CD4-positive, alpha-beta T cell treated with Interleukin-4 for 1 hour (primary cell): ENCODE measurements at regions not wholly inside any gene's neighbourhood (a gene's known extent, or its start where the extent isn't known, plus 50 kb on each side); places are given as distances from the start of the nearest gene placed in this dataset.
"Not testable (repeated sequence)": the region's sequence is repeated elsewhere in the genome, so short reads cannot be mapped to it uniquely, and the experiment has no call there.

ENCODE experiments used
- DNase-seq, 2 donors: peaks; one replicate each; pipeline ENCODE4 v3.0.0-alpha.2; 2020 to 2022

DNA sequence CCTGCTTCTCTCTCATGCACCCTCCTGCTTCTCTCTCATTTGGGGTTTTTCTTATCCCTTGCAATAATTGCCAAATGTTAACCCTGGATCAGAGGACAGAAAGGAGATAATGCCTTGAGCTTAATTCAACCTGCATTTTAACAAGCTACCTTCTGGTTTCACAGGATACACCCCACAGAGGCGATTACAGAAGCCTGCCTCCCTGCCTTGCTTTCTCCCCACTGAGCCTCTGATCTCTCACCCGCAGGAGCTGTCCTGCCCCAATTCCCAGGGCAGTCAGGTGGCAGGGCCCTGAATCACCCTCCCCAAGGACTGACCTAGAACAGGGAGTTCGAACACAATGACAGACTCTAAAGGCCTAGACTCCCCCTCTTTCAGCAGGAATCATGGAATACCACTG, 959.5 kb downstream of the GRID1 start:
- no peak for DNase-seq

DNA sequence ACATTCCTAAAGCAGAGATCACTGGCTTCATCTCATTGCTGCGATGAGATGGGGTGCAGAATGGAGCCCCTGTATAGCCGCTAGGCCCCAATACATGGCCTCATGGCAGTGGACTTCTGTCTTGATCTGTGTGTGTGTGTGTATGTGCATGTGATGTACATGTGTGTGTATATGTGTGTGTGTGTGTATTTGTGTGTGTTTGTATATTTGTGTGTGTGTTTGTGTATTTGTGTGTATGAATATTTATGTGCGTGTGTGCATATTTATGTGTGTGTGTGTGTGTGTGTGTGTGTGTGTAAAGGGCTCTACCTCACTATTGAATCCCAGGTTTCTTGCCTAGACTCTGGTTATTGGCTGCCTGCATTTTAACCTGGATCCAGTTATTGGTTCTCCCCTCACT, 958.2 kb downstream of the GRID1 start:
- DNase-seq = no peak

DNA sequence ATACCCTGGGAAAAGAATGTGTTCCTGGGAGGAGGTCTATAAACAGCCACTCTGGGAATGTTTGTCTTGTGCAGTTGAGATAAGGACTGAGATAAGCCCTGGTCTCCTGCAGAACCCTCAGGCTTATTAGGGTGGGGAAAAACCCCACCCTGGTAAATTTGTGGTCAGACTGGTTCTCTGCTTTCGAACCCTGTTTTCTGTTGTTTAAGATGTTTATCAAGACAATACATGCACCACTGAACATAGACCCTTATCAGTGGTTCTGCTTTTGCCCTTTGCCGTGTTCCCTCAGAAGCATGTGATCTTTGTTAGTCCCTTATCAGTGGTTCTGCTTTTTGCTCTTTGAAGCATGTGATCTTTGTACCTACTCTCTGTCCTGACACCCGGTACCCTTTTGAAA, 956.0 kb downstream of the GRID1 start:
- DNase-seq = not testable (repeated sequence)

DNA sequence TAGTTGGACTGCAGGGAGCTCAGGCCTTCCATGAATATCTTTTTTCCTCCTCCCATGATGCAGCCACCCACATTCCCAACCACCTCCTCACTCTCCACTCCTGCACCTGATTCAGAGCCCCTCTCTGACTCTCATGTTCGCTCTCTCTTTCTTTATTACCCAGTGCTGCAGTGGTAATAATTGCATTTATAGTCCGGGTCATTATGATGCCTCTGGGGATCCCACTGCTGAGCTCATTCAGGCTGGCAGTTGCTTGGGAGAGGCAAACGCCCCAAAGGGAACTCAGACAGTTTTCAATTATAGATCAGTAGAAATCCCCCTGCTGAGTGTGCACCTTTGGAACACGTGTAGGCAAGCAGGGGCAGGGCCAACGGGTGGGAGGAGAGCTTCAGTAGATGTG, 953.0 kb downstream of the GRID1 start:
- no peak for DNase-seq

DNA sequence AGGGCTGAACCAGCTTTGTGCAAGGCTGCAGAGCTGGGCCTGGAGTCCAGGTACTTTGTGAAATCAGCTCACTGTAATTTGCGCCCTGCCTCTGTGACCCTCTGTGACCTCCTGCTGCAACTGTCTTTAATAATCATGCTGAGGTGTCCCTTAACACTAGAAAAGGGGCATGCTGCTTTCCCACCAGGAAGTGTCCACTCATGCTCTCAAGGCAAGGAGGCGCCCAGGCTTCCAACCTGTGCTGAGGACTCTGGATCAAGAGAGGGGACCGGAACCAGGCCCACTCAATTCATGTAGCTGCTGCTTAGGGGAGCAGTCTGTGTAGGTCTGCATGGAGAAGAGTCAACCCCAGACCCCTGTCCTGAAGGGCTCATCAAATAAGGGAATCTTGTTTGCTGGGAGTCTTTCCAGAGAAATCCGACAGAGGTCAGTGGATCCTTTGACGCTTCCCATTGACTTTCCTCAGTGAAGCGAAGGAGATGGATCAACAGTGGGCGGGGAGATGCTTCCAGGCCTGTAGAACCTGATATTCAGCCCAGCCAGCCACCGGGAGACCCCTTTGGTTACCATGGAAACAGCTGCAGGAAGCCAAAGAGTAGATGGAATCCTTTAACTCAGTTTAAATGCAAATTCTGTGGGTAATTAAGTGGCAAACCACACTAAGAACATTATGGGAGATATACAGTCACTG, 945.9 kb downstream of the GRID1 start:
- no peak for DNase-seq

DNA sequence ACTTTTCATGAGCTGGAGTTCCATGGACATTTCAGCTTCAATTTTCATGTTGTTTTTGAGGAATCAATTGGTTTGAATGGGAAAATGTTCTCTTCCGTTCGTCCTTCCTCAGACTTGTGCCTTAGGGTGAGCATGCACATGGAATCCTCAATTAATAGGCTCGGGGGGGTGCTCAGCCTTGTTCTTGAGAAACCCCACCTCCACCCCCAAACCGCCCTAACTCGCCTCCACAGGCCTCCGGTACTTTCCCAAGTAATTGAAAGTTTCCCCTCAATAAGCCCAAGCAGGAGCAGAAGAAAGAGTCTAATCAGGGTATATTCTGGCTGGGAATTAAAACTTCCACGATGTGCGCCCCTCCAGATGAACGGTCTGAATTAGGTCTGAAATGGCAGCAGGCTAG, 945.2 kb downstream of the GRID1 start:
- DNase-seq = no peak

DNA sequence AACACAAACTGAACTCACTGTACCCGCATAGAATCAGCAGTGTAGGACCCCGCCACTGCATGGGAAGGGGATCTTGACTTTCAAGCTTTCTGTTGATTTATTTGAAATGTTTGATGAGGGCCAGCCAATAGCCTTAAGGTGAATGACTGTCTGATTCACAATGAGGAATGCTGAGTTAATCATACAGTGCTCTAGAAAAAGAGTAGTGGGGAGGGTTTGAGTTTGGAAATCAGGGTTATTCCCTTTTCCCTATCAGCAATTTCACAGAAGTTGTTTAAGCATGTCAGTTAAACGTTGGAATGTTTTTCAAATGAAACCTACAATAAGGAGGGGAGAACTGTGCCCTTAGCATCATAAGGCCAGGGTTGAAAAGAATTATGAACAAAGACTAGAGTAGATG, 937.5 kb downstream of the GRID1 start:
- no peak for DNase-seq

DNA sequence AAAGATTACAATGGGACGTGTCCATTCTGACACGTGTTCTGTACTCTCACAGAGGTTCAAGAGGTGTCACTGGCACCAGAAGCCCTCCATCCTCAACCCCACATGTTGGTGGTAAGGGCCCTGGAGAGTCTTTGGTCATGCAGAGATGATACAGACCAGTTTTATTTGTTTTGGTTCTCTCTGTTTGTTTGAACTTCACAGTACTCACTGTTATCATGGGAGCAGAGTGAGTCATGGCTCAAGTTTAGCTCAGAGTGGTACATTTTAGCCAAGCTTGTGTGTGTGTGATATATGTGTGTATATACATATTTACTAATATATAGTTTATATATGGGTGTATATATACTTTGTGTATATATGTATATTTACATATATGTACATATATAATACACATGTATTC, 935.6 kb downstream of the GRID1 start:
- no peak for DNase-seq

DNA sequence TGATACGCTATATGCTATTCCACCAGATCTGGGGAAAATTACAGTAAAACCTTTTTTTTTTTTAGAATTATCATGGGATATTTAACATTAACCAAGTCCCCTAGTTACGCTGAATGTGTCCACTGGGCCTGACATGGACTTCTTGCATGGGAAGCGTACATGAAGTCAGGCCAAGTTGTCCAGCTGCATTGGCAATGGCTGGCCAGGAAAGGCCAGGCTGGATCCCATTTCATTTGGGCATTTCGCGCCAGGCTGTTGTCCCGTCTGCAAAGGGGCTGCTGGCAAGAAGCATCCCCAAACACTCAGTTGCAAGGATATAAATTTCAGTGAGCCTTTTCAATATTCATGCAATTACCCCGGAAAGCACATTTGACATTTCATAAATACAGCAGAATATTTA, 933.3 kb downstream of the GRID1 start:
- no peak for DNase-seq

DNA sequence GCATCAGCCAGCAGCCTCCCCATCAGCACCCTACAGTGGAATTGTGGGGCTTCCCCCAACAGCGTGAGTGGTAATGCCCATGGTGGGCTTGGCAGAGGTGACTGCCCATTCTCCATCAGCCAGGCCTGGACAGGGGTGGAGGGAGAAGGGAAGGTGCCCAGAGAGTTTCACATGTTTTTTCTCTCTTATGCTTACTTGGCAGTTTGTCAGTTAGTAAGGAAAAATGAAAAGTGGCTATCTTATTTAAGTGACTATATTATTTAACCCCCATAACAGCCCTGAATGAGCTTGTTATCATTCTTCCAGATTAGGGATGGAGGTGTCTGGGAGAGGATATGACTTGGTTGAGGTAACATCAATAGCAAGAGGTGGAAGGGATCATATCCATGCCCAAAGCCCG, 921.7 kb downstream of the GRID1 start:
- no peak for DNase-seq

DNA sequence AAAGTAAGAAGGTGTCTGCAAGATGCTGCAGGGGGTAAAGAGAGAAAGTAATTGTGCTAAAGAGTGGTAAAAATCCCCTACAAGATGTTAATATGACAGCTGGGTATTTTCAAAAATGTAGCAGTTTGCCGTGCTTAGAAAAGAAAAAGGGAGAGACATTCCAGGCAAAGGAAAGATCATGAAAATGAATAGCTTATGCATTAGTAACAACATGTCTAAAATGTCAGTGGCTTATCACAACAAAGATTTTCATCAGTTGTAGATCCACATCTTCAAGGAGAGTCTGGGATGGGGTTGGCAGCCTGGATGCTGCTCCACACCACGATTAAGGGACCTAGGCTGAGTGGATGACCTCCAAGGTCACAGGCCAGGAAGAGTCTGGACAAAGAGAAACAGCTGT, 920.9 kb downstream of the GRID1 start:
- DNase-seq = no peak

DNA sequence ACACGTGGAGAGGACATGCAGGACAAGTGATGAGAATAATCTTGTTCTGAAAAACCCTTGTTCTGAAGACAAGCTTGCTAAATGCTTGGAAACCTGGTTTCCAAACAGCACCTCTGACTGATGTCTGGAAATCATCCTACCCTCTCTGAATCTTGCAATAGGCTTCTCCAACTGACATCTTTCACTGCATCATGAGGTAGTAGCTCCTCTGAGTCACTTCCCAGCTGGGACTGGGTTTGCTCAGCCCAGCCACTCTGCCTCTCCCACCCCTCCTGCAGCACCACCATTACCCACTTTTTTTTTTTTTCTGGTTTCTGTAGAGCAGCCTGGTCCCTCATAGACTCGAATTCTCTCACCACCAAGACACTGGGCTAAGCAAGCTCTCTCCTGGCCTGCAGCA, 919.8 kb downstream of the GRID1 start:
- DNase-seq = no peak

DNA sequence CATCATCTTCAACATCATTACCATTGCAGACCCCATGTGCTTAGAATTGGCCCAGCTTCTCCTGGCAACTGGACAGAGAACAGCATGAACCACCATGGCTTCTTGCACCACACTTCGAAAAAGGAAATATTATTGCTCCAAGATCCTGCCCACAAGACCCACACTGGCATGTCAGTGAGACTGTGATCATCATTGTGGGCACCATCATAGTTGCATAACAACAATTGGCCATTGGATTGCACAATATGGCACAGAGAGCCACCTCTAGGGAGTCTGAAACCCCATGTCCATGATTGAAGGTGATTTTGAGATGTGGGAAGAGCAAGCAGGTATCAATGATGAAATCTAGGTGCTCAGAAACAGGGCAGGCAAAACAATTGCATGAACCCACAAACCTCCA, 918.9 kb downstream of the GRID1 start:
- DNase-seq = no peak

DNA sequence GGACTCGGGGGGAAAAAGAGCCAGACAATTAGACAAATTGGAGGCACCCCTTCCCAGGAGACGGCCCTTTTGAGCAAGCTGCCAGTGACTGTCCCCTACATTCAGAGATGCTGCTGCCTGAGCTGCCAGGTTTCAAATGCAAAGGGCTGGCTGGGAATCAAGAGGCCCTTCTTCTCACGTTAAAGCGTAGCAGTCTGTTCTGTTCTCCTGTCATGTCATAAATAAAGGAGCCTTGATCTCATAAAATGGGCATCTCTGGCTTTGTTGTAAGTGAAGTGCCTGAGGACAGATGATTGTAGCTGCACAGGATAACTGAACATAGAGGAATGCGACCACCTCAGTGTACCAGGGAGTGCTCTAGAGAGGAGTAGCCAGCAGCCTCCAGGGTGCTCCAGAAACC, 917.9 kb downstream of the GRID1 start:
- no peak for DNase-seq

DNA sequence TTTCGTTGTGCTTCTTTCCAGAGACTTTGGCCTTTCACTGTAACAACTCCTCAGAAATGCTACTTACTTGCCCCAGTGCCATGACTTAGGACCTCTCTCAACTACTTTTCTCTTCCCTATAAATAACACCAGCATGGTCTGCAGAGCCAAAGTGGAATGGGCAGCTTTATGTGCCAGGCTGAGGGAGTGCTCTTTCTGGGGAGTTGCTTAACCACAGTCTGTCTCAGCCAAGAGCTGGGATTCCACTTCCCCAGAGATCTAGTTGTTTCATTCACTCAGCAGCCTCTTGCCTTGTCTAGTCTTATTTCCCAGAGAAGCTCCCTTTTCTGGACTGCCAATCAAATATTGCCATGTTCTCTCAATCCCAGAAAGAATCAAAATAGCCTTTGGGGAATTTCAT, 912.2 kb downstream of the GRID1 start:
- no peak for DNase-seq

DNA sequence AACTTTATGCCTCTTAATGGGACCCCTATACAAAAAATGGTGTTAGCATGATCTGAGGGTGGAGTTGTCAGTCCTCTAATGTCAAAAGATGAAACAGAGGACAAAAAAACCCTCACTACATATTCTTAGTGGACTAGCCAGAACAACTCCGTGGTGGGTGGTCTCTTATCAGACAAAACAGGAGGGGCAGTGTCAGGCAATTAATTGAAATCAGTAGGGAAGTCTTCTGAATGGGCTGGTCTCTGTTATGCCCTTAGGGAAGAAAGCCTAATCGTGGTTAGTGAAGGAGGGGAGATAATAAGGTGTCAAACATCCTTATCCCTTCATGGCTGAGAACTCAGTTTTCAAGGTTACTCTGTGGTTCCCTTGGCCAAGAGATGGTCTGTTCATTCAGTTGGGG, 909.4 kb downstream of the GRID1 start:
- no peak for DNase-seq

DNA sequence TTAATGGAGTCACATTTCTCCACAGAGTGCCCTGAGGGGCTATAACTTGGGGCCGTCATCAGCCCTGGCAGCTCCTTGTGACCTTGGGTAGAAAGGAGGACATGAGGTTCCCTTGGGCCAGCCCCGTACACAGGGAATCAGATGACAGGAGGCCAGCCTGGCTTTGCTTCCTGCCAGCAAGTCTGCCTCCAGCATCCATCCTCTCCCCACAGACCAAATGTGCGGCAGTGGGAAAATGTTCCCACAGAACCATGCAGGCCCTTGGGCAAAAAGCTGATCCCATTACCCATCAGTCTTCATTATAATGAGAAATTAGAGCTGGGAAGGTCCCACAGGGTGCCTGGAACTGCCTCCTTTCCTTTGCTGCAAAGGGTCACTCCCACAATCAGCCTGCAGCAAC, 908.3 kb downstream of the GRID1 start:
- no peak for DNase-seq

DNA sequence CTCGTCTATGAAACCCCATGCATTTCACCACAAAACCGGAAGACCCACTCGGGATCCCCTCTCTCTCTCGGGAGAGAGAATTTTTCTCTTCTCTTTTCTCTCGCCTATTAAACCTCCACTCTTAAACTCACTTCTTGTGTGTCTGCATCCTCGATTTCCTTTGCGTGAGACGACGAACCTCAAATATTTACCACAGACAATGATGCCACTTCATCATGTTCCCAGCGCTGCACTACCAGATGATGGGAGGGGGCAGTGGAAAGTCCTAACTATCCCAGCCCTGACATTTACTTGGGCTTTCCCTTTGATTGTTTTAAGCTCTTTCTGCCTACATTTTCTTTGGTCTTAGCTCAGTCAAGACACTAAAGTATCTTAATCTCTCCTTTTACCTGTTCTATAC, 906.7 kb downstream of the GRID1 start:
- no peak for DNase-seq

DNA sequence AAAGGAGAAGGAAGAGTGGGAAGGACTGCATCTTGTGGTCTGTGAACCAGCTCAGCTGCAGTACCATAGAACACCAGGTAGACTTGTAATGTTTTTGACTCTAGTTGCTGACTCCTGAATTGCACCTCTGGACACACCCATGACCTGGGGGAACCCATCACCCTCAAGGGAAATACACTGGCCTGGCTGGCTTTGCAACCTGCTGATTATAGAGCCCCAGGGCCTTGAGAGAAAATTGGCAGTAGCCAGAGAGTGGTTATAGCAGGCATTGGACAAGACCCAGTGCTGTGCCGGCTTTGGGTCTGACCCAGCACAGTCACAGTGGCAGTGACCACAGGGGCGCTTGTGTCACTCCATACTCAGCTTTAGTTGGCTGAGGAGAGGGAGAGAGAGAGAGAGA, 902.3 kb downstream of the GRID1 start:
- no peak for DNase-seq

DNA sequence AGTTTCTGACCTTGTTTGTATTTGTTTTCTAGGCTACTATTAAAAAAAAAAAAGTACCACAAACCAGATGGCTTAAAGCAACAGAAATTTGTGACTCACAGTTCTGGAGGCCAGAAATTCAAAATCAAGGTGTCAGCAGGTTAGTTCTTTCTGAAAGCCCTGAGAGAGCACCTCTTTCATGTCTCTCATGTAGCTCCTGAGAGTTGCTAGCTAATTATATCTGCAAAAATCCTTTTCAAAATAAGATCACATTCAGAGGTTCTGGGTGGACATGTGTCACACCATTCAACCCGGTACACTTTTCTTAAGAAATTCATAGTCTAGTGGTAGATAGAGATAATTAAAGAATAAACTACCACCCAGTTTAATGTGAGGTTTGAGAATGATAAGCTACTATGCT, 888.6 kb downstream of the GRID1 start:
- no peak for DNase-seq

DNA sequence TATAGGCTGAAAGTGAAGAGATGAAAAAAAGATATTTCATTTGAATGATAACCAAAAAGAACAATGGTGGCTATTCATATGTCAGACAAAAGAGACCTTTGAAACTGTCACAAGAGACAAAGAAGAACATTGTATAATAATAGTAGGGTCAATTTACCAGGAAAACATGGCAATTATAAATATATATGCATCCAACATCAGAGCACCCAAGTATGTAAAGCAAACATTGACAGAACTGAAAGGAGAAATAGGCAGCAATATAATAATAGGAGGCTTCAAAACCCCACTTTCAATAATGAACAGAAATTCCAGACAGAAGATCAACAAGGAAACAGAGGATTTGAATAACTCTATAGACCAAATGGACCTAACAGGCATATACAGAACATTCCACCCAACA, 876.2 kb downstream of the GRID1 start:
- DNase-seq = no peak

DNA sequence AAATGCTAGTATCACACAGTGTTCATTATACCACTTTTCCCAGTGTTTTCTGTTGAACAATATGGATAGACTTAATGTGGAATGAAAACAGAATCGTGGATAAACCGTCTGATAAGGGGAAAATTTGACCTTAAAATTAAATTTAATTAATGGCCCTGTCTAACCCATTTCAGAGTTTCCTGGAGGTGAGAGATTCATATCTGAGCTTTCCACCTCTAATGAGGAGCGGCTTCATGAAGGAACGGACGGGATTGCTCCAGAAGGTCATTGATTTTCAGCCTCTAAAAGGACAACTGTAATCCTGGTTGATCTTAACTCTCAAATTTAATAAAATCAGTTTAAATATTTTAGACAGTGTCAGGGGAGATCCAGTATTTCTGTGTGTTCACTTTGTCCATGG, 874.9 kb downstream of the GRID1 start:
- DNase-seq = no peak

DNA sequence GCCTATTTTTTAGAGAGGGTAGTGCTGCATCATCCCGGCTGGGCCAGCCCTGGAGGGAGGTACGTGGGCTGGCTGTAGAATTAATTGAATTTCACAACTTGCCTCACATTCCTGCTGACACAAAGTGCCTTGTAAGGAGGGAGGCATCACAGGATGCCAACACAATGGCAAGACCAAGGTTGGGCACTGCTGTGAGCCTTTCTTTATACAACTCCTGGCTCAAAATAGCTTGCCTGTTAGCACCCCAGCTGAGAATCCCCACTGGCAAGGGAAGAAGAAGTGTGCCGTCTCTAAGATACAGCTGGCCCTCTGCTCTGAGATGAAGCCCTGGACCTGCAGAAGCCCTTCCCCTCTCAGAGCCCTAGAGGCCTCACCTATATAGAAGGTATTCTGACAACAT, 873.9 kb downstream of the GRID1 start:
- no peak for DNase-seq

DNA sequence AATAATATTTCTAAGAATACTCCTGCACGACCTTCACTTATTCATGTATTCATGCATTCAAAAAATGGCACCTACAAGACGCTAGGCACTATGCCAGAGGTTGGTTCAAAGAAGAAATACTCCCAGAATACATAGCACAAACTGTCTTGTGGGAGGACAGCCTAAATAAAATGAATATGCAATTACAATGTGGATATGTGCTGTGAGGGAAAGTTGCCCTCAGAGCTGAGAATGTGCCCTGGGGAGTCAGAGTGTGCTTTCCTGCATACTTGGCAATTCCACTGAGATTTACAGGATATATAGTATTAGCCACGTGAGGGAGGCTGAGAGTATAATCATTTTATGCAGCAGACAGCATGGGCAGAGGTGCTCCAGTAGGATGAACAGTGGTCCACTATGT, 872.9 kb downstream of the GRID1 start:
- DNase-seq = no peak

DNA sequence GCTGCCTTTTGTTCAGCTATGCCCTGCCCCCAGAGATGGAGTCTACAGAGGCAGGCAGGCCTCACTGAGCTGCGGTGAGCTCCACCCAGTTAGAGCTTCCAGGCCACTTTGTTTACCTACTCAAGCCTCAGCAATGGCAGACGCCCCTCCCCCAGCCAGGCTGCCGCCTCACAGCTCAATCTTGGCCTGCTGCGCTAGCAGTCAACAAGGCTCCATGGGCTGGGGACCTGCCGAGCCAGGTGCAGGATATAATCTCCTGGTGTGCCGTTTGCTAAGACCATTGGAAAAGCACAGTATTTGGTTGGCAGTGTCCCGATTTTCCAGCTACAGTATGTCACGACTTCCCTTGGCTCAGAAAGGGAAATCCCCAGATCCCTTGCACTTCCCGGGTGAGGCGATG, 862.0 kb downstream of the GRID1 start:
- not testable (repeated sequence) for DNase-seq

DNA sequence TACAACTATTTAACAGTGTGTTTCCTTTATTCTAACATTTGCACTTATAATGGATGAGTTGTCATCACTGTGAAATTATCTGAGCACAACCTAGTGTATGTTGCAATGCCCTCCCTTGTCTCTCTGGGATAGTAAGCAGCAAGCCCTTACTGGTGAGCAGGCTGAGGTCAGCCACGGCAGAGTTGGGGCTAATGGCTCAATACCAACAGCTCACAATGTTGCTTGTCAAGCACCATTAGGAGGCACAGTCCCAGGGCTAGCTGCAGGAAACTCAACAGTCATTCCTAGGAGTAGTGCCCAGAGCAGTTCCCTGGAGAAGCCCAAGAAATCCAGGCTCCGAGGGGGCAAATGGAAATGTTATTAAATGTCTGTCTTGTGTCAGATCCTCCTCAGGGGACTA, 858.4 kb downstream of the GRID1 start:
- no peak for DNase-seq
